GM23338 (cell line): ENCODE measurements at regions not wholly inside any gene's neighbourhood (a gene's known extent, or its start where the extent isn't known, plus 50 kb on each side); places are given as distances from the start of the nearest gene placed in this dataset.

ENCODE experiments used
- ATAC-seq: fragments of 200-7000 bp; cut with Tn5 transposase; 3 replicates; pipeline ENCODE4 v1.9.1; 2020
- DNase-seq: peaks from one replicate; pipeline ENCODE4 v3.0.0-alpha.2; 2015; ENCODE audit warnings: low spot score
- H2AFZ ChIP-seq: fragments of 200-600 bp; sonication (generic); 2 replicates; pipeline ENCODE4 v1.8.0; 2016; ENCODE audit warnings: antibody characterized with exemption, mild to moderate bottlenecking, moderate library complexity
- H3F3A ChIP-seq: fragments of 200-600 bp; sonication (generic); replicated peaks from 2 replicates; pipeline ENCODE4 v1.8.0; 2017; ENCODE audit warnings: antibody characterized with exemption, mixed run types, low read depth
- H3K27ac ChIP-seq: fragments of 200-600 bp; sonication (generic); 2 replicates; pipeline ENCODE4 v1.6.1; 2016; ENCODE audit warnings: low read depth
- H3K27me3 ChIP-seq: fragments of 200-600 bp; sonication (generic); 2 replicates; pipeline ENCODE4 v1.8.0; 2016; ENCODE audit warnings: mild to moderate bottlenecking, mixed run types, moderate library complexity; ENCODE audit not compliant: insufficient read depth
- H3K36me3 ChIP-seq: fragments of 200-600 bp; sonication (generic); 2 replicates; pipeline ENCODE4 v1.8.0; 2016; ENCODE audit warnings: mild to moderate bottlenecking; ENCODE audit not compliant: insufficient read depth
- H3K4me1 ChIP-seq: fragments of 200-600 bp; sonication (generic); 2 replicates; pipeline ENCODE4 v1.8.0; 2016; ENCODE audit warnings: mild to moderate bottlenecking, moderate library complexity; ENCODE audit not compliant: insufficient read depth
- H3K4me2 ChIP-seq: fragments of 200-600 bp; sonication (generic); 2 replicates; pipeline ENCODE4 v1.7.1; 2017; ENCODE audit warnings: mixed run types
- H3K4me3 ChIP-seq: fragments of 200-600 bp; sonication (generic); 2 replicates; pipeline ENCODE4 v1.6.1; 2016; ENCODE audit warnings: mixed run types
- H3K79me2 ChIP-seq: fragments of 200-600 bp; sonication (generic); replicated peaks from 2 replicates; pipeline ENCODE4 v1.8.0; 2017; ENCODE audit warnings: mild to moderate bottlenecking; ENCODE audit not compliant: insufficient read depth
- H3K9me2 ChIP-seq: fragments of 200-600 bp; sonication (generic); 2 replicates; pipeline ENCODE4 v1.8.0; 2017; ENCODE audit not compliant: insufficient read depth
- H4K20me1 ChIP-seq: fragments of 200-600 bp; sonication (generic); replicated peaks from 2 replicates; pipeline ENCODE4 v1.8.0; 2017; ENCODE audit warnings: mild to moderate bottlenecking; ENCODE audit not compliant: insufficient read depth
- H3K27ac Mint-ChIP-seq: 2 replicates; pipeline ENCODE4 v1.8.0; 2020; ENCODE audit warnings: inconsistent platforms, mild to moderate bottlenecking, moderate library complexity, mixed read lengths
- H3K27me3 Mint-ChIP-seq: 3 replicates; pipeline ENCODE4 v1.8.0; 2022; ENCODE audit warnings: low read depth, mild to moderate bottlenecking, moderate library complexity, mixed read lengths, inconsistent platforms; ENCODE audit not compliant: insufficient read depth, poor library complexity
- H3K36me3 Mint-ChIP-seq: 3 replicates; pipeline ENCODE4 v1.8.0; 2021; ENCODE audit warnings: low read depth, mild to moderate bottlenecking, inconsistent platforms, moderate library complexity, mixed read lengths
- H3K4me1 Mint-ChIP-seq: 3 replicates; pipeline ENCODE4 v1.8.0; 2020; ENCODE audit warnings: mild to moderate bottlenecking, inconsistent platforms, mixed read lengths
- H3K4me3 Mint-ChIP-seq: 3 replicates; pipeline ENCODE4 v1.8.0; 2021; ENCODE audit warnings: moderate library complexity, mild to moderate bottlenecking, inconsistent platforms, mixed read lengths
- H3K9me3 Mint-ChIP-seq: 3 replicates; pipeline ENCODE4 v1.8.0; 2020; ENCODE audit warnings: moderate library complexity, mild to moderate bottlenecking, inconsistent platforms, mixed read lengths
- CREB1 ChIP-seq: fragments of 250-450 bp; sonication (Bioruptor Pico); IDR thresholded peaks from 2 replicates; pipeline ENCODE4 v1.5.0; 2020; ENCODE audit warnings: low read depth, mild to moderate bottlenecking, moderate library complexity
- CTCF ChIP-seq, 2 experiments: fragments of 200-600 bp in 1 of 2; sonication (generic) in 1 of 2; conservative IDR thresholded peaks; 2 replicates each; pipeline versions ENCODE4 v1.5.1 to v1.6.1; 2016 to 2017; ENCODE audit warnings: antibody characterized with exemption in 2 of 2, low read depth in 2 of 2, mild to moderate bottlenecking in 2 of 2, moderate library complexity in 1 of 2
- ETS1 ChIP-seq: IDR thresholded peaks from 2 replicates; pipeline ENCODE4 v1.6.1; 2016; ENCODE audit warnings: antibody characterized with exemption
- EZH2 ChIP-seq: fragments of 200-600 bp; sonication (generic); IDR thresholded peaks from one replicate; pipeline ENCODE4 v1.8.0; 2017; ENCODE audit warnings: antibody characterized with exemption, mild to moderate bottlenecking, low read depth; ENCODE audit not compliant: unreplicated experiment
- EZH2phosphoT487 ChIP-seq: fragments of 200-600 bp; sonication (generic); IDR thresholded peaks from one replicate; pipeline ENCODE4 v1.8.1; 2018; ENCODE audit warnings: antibody characterized with exemption; ENCODE audit not compliant: unreplicated experiment
- JUNB ChIP-seq: IDR thresholded peaks from one replicate; pipeline ENCODE4 v1.6.1; 2016; ENCODE audit warnings: antibody characterized with exemption; ENCODE audit not compliant: unreplicated experiment
- NANOG ChIP-seq: IDR thresholded peaks from 2 replicates; pipeline ENCODE4 v1.6.1; 2016; ENCODE audit warnings: antibody characterized with exemption, borderline replicate concordance
- POLR2AphosphoS5 ChIP-seq: IDR thresholded peaks from 2 replicates; pipeline ENCODE4 v1.6.1; 2016; ENCODE audit warnings: antibody characterized with exemption, low read depth
- REST ChIP-seq: IDR thresholded peaks from one replicate; pipeline ENCODE4 v1.6.1; 2018; ENCODE audit warnings: antibody characterized with exemption; ENCODE audit not compliant: unreplicated experiment
- STAT1 ChIP-seq: IDR thresholded peaks from one replicate; pipeline ENCODE4 v1.6.1; 2016; ENCODE audit warnings: antibody characterized with exemption; ENCODE audit not compliant: unreplicated experiment
- ZNF114 ChIP-seq: fragments of 250-450 bp; sonication (Bioruptor Pico); IDR thresholded peaks from 2 replicates; pipeline ENCODE4 v1.5.0; 2020; ENCODE audit warnings: mild to moderate bottlenecking, moderate library complexity
- ZNF331 ChIP-seq: fragments of 250-450 bp; sonication (Bioruptor Pico); IDR thresholded peaks from 2 replicates; pipeline ENCODE4 v1.5.0; 2020; ENCODE audit warnings: low read depth, mild to moderate bottlenecking, moderate library complexity
- ZNF462 ChIP-seq: fragments of 250-450 bp; sonication (Bioruptor Pico); IDR thresholded peaks from 2 replicates; pipeline ENCODE4 v1.5.0; 2020; ENCODE audit warnings: mild to moderate bottlenecking, moderate library complexity

GRCh38 chr21:14900611-14901010 is 164.2 kb downstream of the NRIP1 start:
- DNase-seq = no peak
- Histone ChIP-seq H4K20me1 (no peaks in the 10 kb centered on the region), H3K9me2 (no peaks in the 10 kb centered on the region), H3K4me3 (no peak overlapping the region), H3K4me1 (no peaks in the 10 kb centered on the region; the same call in 1 of the 2 replicates), H3K27me3 (no peaks in the 10 kb centered on the region), H3K79me2 (no peaks in the 10 kb centered on the region), H3K4me2 (no peak overlapping the region), H3K27ac (no peak overlapping the region), H3F3A (no peaks in the 10 kb centered on the region), H2AFZ (peak overlapping the region; percentile 83; the same call in 1 of the 2 replicates), H3K36me3 (no peaks in the 10 kb centered on the region)
- ATAC-seq = no peak
- Mint-ChIP-seq H3K4me3 (no peak overlapping the region), H3K27me3 (peaks cover 2% of the 10 kb centered on the region), H3K4me1 (0 out of 3 replicates have a peak, but pooled peaks cover 3% of the 10 kb centered on the region), H3K9me3 (no peaks in the 10 kb centered on the region), H3K27ac (no peak overlapping the region), H3K36me3 (no peaks in the 10 kb centered on the region)
- TF ChIP-seq STAT1 (no peak), CREB1 (no peak), CTCF (conservative IDR thresholded peaks at IDR 0.05; ENCODE audit: low read depth in 2 of 2) (no peak), EZH2 (no peak), ZNF462 (CRISPR knock-in tag) (no peak), ZNF114 (CRISPR knock-in tag) (no peak), REST (no peak), NANOG (no peak), EZH2phosphoT487 (no peak), POLR2AphosphoS5 (no peak), JUNB (no peak), ETS1 (no peak), ZNF331 (CRISPR knock-in tag) (no peak)
